KMS-11 (cell line): ENCODE measurements at regions not wholly inside any gene's neighbourhood (a gene's known extent, or its start where the extent isn't known, plus 50 kb on each side); places are given as distances from the start of the nearest gene placed in this dataset.

Experiments used
- H2AFZ ChIP-seq: fragments of 200-600 bp; sonication (generic); 2 replicates; pipeline ENCODE4 v1.6.1; 2016; ENCODE audit warnings: antibody characterized with exemption, mixed run types, low read depth
- H3K27ac ChIP-seq: fragments of 200-600 bp; sonication (generic); 2 replicates; pipeline ENCODE4 v1.6.1; 2016; ENCODE audit warnings: mild to moderate bottlenecking, mixed run types
- H3K27me3 ChIP-seq: fragments of 200-600 bp; sonication (generic); 2 replicates; pipeline ENCODE4 v1.6.1; 2017; ENCODE audit warnings: mild to moderate bottlenecking, low read depth, mixed run types, moderate library complexity; ENCODE audit not compliant: insufficient read depth
- H3K36me3 ChIP-seq: fragments of 200-600 bp; sonication (generic); 2 replicates; pipeline ENCODE4 v1.6.1; 2017; ENCODE audit warnings: mild to moderate bottlenecking, mixed run types; ENCODE audit not compliant: insufficient read depth
- H3K4me1 ChIP-seq: fragments of 200-600 bp; sonication (generic); 2 replicates; pipeline ENCODE4 v1.6.1; 2016; ENCODE audit warnings: mild to moderate bottlenecking, low read depth, mixed run types; ENCODE audit not compliant: poor library complexity, severe bottlenecking
- H3K4me2 ChIP-seq: fragments of 200-600 bp; sonication (generic); 2 replicates; pipeline ENCODE4 v1.7.0; 2016; ENCODE audit warnings: mild to moderate bottlenecking, mixed run types
- H3K4me3 ChIP-seq: fragments of 200-600 bp; sonication (generic); IDR thresholded peaks from 2 replicates; pipeline ENCODE4 v1.6.1; 2017; ENCODE audit warnings: low read depth, low read length, mixed read lengths; ENCODE audit not compliant: insufficient read depth
- H3K79me2 ChIP-seq: fragments of 200-600 bp; sonication (generic); 2 replicates; pipeline ENCODE4 v1.6.1; 2016; ENCODE audit warnings: low read depth, mixed run types; ENCODE audit not compliant: insufficient read depth
- H3K9ac ChIP-seq: fragments of 200-600 bp; sonication (generic); 2 replicates; pipeline ENCODE4 v1.6.1; 2016; ENCODE audit warnings: mild to moderate bottlenecking, mixed run types
- H4K20me1 ChIP-seq: fragments of 200-600 bp; sonication (generic); 2 replicates; pipeline ENCODE4 v1.6.1; 2016; ENCODE audit warnings: mild to moderate bottlenecking, mixed run types; ENCODE audit not compliant: insufficient read depth
- CTCF ChIP-seq: fragments of 200-600 bp; sonication (generic); conservative IDR thresholded peaks from 2 replicates; pipeline ENCODE4 v1.6.1; 2017; ENCODE audit warnings: low read depth, mild to moderate bottlenecking, antibody characterized with exemption, low read length, moderate library complexity, mixed read lengths

- Histone ChIP-seq H3K27ac (no peak overlapping the region), H3K79me2 (no peaks in the 10 kb centered on the region), H3K4me1 (no peaks in the 10 kb centered on the region), H3K9ac (no peak overlapping the region), H2AFZ (no peak overlapping the region), H4K20me1 (no peaks in the 10 kb centered on the region), H3K4me3 (no peak overlapping the region), H3K36me3 (no peaks in the 10 kb centered on the region), H3K27me3 (no peaks in the 10 kb centered on the region), H3K4me2 (no peak overlapping the region)
- TF ChIP-seq CTCF = no peak
Measured at GRCh38 chr10:78252286-78252685, 218.6 kb downstream of the RPS24 start.

- no peak for TF ChIP-seq CTCF
- H3K4me2 ChIP-seq = no peak overlapping the region
Measured at GRCh38 chr10:78253063-78253853, 219.6 kb downstream of the RPS24 start.

GRCh38 chr10:78254013-78254412, 220.3 kb downstream of the RPS24 start:
- H3K4me3 ChIP-seq = no peak overlapping the region
- TF ChIP-seq CTCF = no peak
- no peaks in the 10 kb centered on the region for H3K27me3 ChIP-seq
- H3K79me2 ChIP-seq = no peaks in the 10 kb centered on the region
- H3K27ac ChIP-seq = no peak overlapping the region
- no peak overlapping the region for H2AFZ ChIP-seq
- H3K36me3 ChIP-seq = no peaks in the 10 kb centered on the region
- H3K4me2 ChIP-seq = no peak overlapping the region
- H4K20me1 ChIP-seq = no peaks in the 10 kb centered on the region
- H3K9ac ChIP-seq = no peak overlapping the region
- H3K4me1 ChIP-seq = no peaks in the 10 kb centered on the region

More at GRCh38 chr10:78253063-78253853, 219.6 kb downstream of the RPS24 start:
- H3K36me3 ChIP-seq = no peaks in the 10 kb centered on the region
- H3K79me2 ChIP-seq = no peaks in the 10 kb centered on the region
- H2AFZ ChIP-seq = no peak overlapping the region
- H3K9ac ChIP-seq = no peak overlapping the region
- no peaks in the 10 kb centered on the region for H3K4me1 ChIP-seq
- H4K20me1 ChIP-seq = no peaks in the 10 kb centered on the region
- no peak overlapping the region for H3K4me3 ChIP-seq
- no peak overlapping the region for H3K27ac ChIP-seq
- H3K27me3 ChIP-seq = no peaks in the 10 kb centered on the region

GRCh38 chr10:78255214-78255613, 221.6 kb downstream of the RPS24 start:
- Histone ChIP-seq H4K20me1 (no peaks in the 10 kb centered on the region), H2AFZ (no peak overlapping the region), H3K4me3 (no peak overlapping the region), H3K27me3 (no peaks in the 10 kb centered on the region), H3K79me2 (no peaks in the 10 kb centered on the region), H3K4me1 (no peaks in the 10 kb centered on the region), H3K36me3 (no peaks in the 10 kb centered on the region), H3K4me2 (no peak overlapping the region), H3K9ac (no peak overlapping the region), H3K27ac (no peak overlapping the region)
- TF ChIP-seq CTCF = no peak
